BLaER1 (cell line): ENCODE measurements at regions not wholly inside any gene's neighbourhood (a gene's known extent, or its start where the extent isn't known, plus 50 kb on each side); places are given as distances from the start of the nearest gene placed in this dataset.

Source experiments
- H3K27ac ChIP-seq: shearing (Covaris generic); formaldehyde crosslinking; 2 replicates; pipeline ENCODE4 v1.8.1; 2022
- H3K27me3 ChIP-seq: shearing (Covaris generic); formaldehyde crosslinking; 2 replicates; pipeline ENCODE4 v1.8.1; 2022
- H3K36me3 ChIP-seq: shearing (Covaris generic); formaldehyde crosslinking; 2 replicates; pipeline ENCODE4 v1.8.1; 2022
- H3K4me1 ChIP-seq: shearing (Covaris generic); formaldehyde crosslinking; 2 replicates; pipeline ENCODE4 v1.8.1; 2022
- H3K4me2 ChIP-seq: shearing (Covaris generic); formaldehyde crosslinking; 2 replicates; pipeline ENCODE4 v1.8.1; 2022
- H3K4me3 ChIP-seq: shearing (Covaris generic); formaldehyde crosslinking; 2 replicates; pipeline ENCODE4 v1.8.1; 2022
- H3K9ac ChIP-seq: shearing (Covaris generic); formaldehyde crosslinking; 2 replicates; pipeline ENCODE4 v1.8.1; 2022
- H3K9me3 ChIP-seq: shearing (Covaris generic); formaldehyde crosslinking; 2 replicates; pipeline ENCODE4 v1.8.1; 2022
- H4K20me1 ChIP-seq: shearing (Covaris generic); formaldehyde crosslinking; 2 replicates; pipeline ENCODE4 v1.8.1; 2022
- Cebpa-rat ChIP-seq: shearing (Covaris generic); IDR thresholded peaks from 2 replicates; pipeline ENCODE4 v1.8.1; 2022

DNA sequence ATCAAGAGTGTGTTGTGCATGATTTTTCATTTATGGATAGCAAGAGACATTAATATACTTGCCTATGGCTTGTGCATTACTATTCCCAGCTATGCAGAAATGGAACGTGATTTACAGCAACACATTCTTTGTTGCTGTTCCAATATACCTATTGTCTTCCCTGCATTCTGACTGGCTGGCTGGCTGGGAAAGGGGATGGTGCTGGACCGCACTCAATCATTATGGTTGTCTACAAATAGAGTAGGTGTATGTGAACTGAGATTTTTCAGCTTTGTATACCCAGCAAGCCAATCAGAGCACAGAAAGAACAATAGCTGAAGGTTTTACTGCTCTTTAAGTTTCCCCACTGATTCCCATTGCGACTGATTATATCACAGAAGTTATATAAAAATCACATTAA lies 167.5 kb downstream of the ATG4C start:
- H3K4me3 ChIP-seq, result no peak overlapping the region
- H4K20me1 ChIP-seq, result no peaks in the 10 kb centered on the region
- no peaks in the 10 kb centered on the region for H3K9me3 ChIP-seq
- H3K36me3 ChIP-seq, result no peaks in the 10 kb centered on the region
- no peaks in the 10 kb centered on the region for H3K27me3 ChIP-seq
- no peak for TF ChIP-seq Cebpa-rat
- no peaks in the 10 kb centered on the region for H3K4me1 ChIP-seq
- H3K27ac ChIP-seq, result no peak overlapping the region
- no peak overlapping the region for H3K9ac ChIP-seq
- H3K4me2 ChIP-seq, result no peak overlapping the region

DNA sequence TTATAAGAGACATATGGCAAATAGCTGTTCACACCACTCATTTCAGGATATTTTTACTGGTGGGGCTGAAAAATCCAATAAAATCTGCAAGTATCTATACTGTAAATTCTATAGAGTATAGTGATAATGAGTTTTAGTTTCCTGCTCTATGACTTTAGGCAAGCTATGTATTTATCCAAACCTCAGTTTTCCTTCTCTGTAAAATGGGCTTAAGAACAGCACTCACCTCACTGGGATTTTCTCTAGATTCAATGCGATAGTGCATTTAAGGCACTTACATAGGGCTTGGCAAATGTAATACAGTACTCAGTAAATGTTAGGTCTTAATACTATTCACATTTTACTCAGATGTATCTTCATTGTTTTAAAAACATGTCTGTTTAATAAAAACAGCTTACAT lies 168.7 kb downstream of the ATG4C start:
- Histone ChIP-seq H3K4me1 (no peaks in the 10 kb centered on the region), H3K27ac (no peak overlapping the region), H3K27me3 (no peaks in the 10 kb centered on the region), H3K36me3 (no peaks in the 10 kb centered on the region), H3K4me3 (no peak overlapping the region), H4K20me1 (no peaks in the 10 kb centered on the region), H3K4me2 (no peak overlapping the region), H3K9me3 (no peaks in the 10 kb centered on the region), H3K9ac (no peak overlapping the region)
- no peak for TF ChIP-seq Cebpa-rat

DNA sequence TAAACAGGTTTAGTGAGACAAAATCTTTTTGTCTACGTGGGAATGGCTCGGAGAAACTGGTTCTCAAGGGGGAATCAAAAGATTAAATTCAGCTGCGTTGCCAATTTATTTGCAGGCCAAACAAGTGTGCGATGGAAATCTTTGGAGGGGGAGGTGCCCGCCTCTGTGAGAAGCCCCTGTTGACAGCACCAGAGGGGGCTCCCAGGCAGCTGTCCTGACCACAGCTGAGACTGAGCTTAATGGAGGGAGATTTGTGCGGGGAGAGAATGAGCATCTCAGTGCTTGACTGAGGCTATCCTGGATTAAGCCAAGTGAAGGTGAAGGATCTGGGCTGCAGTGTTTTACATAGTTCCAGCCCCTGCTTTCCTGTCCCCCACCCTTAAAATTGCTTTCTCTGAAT lies 169.7 kb downstream of the ATG4C start:
- Histone ChIP-seq H3K9ac (no peak overlapping the region), H3K9me3 (no peaks in the 10 kb centered on the region), H3K36me3 (no peaks in the 10 kb centered on the region), H3K27ac (no peak overlapping the region), H3K4me3 (no peak overlapping the region), H4K20me1 (no peaks in the 10 kb centered on the region), H3K4me2 (no peak overlapping the region), H3K27me3 (no peaks in the 10 kb centered on the region), H3K4me1 (no peaks in the 10 kb centered on the region)
- TF ChIP-seq Cebpa-rat, result no peak

GRCh38 chr1:62954758-62955157 lies 170.8 kb downstream of the ATG4C start:
- no peak for TF ChIP-seq Cebpa-rat
- Histone ChIP-seq H3K27ac (no peak overlapping the region), H4K20me1 (no peaks in the 10 kb centered on the region), H3K9ac (no peak overlapping the region), H3K4me1 (no peaks in the 10 kb centered on the region), H3K4me3 (no peak overlapping the region), H3K27me3 (no peaks in the 10 kb centered on the region), H3K4me2 (no peak overlapping the region), H3K9me3 (no peaks in the 10 kb centered on the region), H3K36me3 (no peaks in the 10 kb centered on the region)

GRCh38 chr1:62955666-62956065 lies 171.7 kb downstream of the ATG4C start:
- H3K9me3 ChIP-seq, result no peaks in the 10 kb centered on the region
- no peak overlapping the region for H3K4me2 ChIP-seq
- H4K20me1 ChIP-seq, result no peaks in the 10 kb centered on the region
- no peaks in the 10 kb centered on the region for H3K27me3 ChIP-seq
- no peak overlapping the region for H3K27ac ChIP-seq
- TF ChIP-seq Cebpa-rat, result no peak
- H3K36me3 ChIP-seq, result no peaks in the 10 kb centered on the region
- H3K4me1 ChIP-seq, result no peaks in the 10 kb centered on the region
- H3K4me3 ChIP-seq, result no peak overlapping the region
- H3K9ac ChIP-seq, result no peak overlapping the region

DNA sequence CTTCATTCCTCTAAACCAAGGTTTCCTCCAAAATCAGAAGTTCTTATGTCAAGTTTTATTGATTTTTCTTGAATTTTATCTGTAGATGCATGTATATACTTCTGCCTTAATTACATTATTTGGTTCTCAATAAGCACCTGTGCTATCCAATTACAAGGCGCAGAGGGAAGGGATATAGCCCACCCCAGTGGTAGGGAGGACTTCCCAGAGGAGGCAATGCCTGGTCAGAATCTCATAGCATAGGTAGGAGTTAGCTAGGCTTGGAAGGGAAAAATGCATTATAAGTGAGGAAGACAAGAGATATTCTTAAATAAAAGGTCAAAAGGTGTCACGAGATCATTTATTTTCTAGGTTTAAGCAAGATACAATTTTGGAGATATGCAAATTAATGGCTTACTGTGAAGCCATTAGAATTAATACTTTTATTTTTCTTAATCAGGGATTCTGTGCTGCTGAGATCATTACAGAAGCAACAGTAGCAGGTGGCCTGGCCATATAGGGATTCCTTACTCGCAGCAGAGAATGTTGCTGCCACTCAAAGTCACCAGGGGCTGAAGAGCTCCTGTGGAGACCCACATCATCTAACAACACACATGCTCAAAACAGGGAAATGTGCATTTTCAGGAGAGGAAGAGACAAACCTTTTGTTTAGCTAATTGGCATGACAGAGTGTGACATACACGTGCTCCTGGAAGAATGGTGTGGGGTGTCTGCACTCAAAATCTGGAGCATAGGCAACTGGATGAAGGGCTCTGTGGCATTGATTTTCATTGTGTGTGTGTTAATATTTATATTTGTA lies 178.3 kb downstream of the ATG4C start:
- no peak overlapping the region for H3K9ac ChIP-seq
- H3K4me2 ChIP-seq, result no peak overlapping the region
- no peak for TF ChIP-seq Cebpa-rat
- no peaks in the 10 kb centered on the region for H3K4me1 ChIP-seq
- H3K27me3 ChIP-seq, result no peaks in the 10 kb centered on the region; the same call in 1 of the 2 replicates
- no peaks in the 10 kb centered on the region for H4K20me1 ChIP-seq
- H3K36me3 ChIP-seq, result no peaks in the 10 kb centered on the region
- H3K27ac ChIP-seq, result no peak overlapping the region
- no peak overlapping the region for H3K4me3 ChIP-seq
- H3K9me3 ChIP-seq, result no peaks in the 10 kb centered on the region

GRCh38 chr1:62962901-62963776 lies 179.2 kb downstream of the ATG4C start:
- no peaks in the 10 kb centered on the region; the same call in 1 of the 2 replicates for H3K27me3 ChIP-seq
- no peak overlapping the region for H3K27ac ChIP-seq
- no peak for TF ChIP-seq Cebpa-rat
- no peaks in the 10 kb centered on the region for H4K20me1 ChIP-seq
- H3K9ac ChIP-seq, result no peak overlapping the region
- no peaks in the 10 kb centered on the region for H3K4me1 ChIP-seq
- H3K4me3 ChIP-seq, result no peak overlapping the region
- no peak overlapping the region for H3K4me2 ChIP-seq
- H3K9me3 ChIP-seq, result no peaks in the 10 kb centered on the region
- H3K36me3 ChIP-seq, result no peaks in the 10 kb centered on the region

- no peak for TF ChIP-seq Cebpa-rat
- Histone ChIP-seq H3K27me3 (no peaks in the 10 kb centered on the region; the same call in 1 of the 2 replicates), H3K4me2 (no peak overlapping the region), H3K4me1 (no peaks in the 10 kb centered on the region), H3K9me3 (no peaks in the 10 kb centered on the region), H3K27ac (no peak overlapping the region), H3K36me3 (no peaks in the 10 kb centered on the region), H3K4me3 (no peak overlapping the region), H4K20me1 (no peaks in the 10 kb centered on the region), H3K9ac (no peak overlapping the region)
Observed at GRCh38 chr1:62964141-62964540, 180.2 kb downstream of the ATG4C start.

DNA sequence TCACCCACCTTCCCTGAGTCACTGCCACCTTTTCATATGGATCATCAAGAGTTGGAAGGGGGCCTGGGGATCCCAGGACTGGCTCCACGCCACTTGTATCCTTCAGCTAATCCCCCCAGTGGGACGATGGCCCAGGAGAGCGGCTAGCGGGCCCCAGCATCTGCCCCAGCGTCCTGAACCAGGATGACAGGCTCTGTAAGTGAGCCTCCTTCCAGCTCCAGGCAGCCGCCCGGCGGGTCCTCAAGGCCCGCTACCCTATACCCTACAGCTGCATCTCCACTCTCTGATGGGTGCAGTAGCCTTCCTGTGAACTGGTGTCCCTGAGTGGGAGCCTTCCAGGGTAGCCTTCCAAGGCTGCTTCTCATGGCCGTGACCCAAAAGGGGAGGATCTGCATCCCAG lies 183.1 kb downstream of the ATG4C start:
- no peaks in the 10 kb centered on the region; the same call in 1 of the 2 replicates for H3K27me3 ChIP-seq
- H4K20me1 ChIP-seq, result no peaks in the 10 kb centered on the region
- no peak overlapping the region for H3K4me3 ChIP-seq
- no peak overlapping the region for H3K9ac ChIP-seq
- no peaks in the 10 kb centered on the region for H3K36me3 ChIP-seq
- no peak overlapping the region for H3K4me2 ChIP-seq
- no peaks in the 10 kb centered on the region for H3K4me1 ChIP-seq
- TF ChIP-seq Cebpa-rat, result no peak
- no peaks in the 10 kb centered on the region for H3K9me3 ChIP-seq
- H3K27ac ChIP-seq, result no peak overlapping the region

GRCh38 chr1:62977366-62977765 lies 193.4 kb downstream of the ATG4C start:
- H3K9ac ChIP-seq, result no peak overlapping the region
- no peak overlapping the region for H3K27ac ChIP-seq
- no peaks in the 10 kb centered on the region for H3K4me1 ChIP-seq
- H3K9me3 ChIP-seq, result no peaks in the 10 kb centered on the region
- H3K4me3 ChIP-seq, result no peak overlapping the region
- H3K27me3 ChIP-seq, result no peaks in the 10 kb centered on the region
- H3K4me2 ChIP-seq, result no peak overlapping the region
- TF ChIP-seq Cebpa-rat, result no peak
- no peaks in the 10 kb centered on the region for H4K20me1 ChIP-seq
- H3K36me3 ChIP-seq, result no peaks in the 10 kb centered on the region
